Endothelial cell (in vitro differentiated cells): ENCODE measurements at regions not wholly inside any gene's neighbourhood (a gene's known extent, or its start where the extent isn't known, plus 50 kb on each side); places are given as distances from the start of the nearest gene placed in this dataset.

Experiments used
- DNase-seq: peaks from one replicate; pipeline ENCODE4 v3.0.0; 2021; ENCODE audit warnings: low spot score
- H3K27ac Mint-ChIP-seq: one replicate; pipeline ENCODE4 v1.8.0; 2021; ENCODE audit warnings: mixed read lengths, inconsistent platforms; ENCODE audit not compliant: unreplicated experiment
- H3K27me3 Mint-ChIP-seq: one replicate; pipeline ENCODE4 v1.8.0; 2021; ENCODE audit warnings: mild to moderate bottlenecking, moderate library complexity, mixed read lengths, inconsistent platforms; ENCODE audit not compliant: unreplicated experiment
- H3K36me3 Mint-ChIP-seq: one replicate; pipeline ENCODE4 v1.8.0; 2021; ENCODE audit warnings: mild to moderate bottlenecking, low read depth, mixed read lengths, inconsistent platforms; ENCODE audit not compliant: unreplicated experiment
- H3K4me1 Mint-ChIP-seq: one replicate; pipeline ENCODE4 v1.8.0; 2021; ENCODE audit warnings: mild to moderate bottlenecking, mixed read lengths, inconsistent platforms; ENCODE audit not compliant: unreplicated experiment
- H3K4me3 Mint-ChIP-seq: one replicate; pipeline ENCODE4 v1.8.0; 2021; ENCODE audit warnings: mild to moderate bottlenecking, mixed read lengths, inconsistent platforms; ENCODE audit not compliant: unreplicated experiment
- H3K9me3 Mint-ChIP-seq: one replicate; pipeline ENCODE4 v1.8.0; 2021; ENCODE audit warnings: mixed read lengths, inconsistent platforms; ENCODE audit not compliant: unreplicated experiment
- TF ChIP-seq, protein P1 (sequence below): fragments of 200-600 bp; sonication (generic); IDR thresholded peaks from one replicate; pipeline ENCODE4 v1.5.0; 2021; ENCODE audit warnings: antibody characterized with exemption; ENCODE audit not compliant: unreplicated experiment

DNA sequence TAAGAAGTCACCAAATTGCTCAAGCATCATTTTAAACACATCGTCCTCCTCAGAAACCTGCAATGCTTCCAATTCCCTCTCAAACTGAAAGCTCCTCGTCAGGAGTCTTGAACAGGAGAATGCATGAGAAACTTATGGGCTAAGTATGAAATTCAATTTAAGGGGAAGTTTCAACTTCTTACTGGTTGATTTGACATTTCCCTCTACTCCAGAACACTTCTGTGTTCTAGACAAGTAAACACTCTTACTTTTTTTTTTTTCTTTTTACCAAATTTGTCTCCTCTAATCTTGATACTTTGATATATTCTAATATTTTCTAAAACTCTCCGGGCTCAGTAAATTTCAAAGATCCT lies 181.7 kb downstream of the RSL24D1 start:
- TF ChIP-seq, protein P1, sequence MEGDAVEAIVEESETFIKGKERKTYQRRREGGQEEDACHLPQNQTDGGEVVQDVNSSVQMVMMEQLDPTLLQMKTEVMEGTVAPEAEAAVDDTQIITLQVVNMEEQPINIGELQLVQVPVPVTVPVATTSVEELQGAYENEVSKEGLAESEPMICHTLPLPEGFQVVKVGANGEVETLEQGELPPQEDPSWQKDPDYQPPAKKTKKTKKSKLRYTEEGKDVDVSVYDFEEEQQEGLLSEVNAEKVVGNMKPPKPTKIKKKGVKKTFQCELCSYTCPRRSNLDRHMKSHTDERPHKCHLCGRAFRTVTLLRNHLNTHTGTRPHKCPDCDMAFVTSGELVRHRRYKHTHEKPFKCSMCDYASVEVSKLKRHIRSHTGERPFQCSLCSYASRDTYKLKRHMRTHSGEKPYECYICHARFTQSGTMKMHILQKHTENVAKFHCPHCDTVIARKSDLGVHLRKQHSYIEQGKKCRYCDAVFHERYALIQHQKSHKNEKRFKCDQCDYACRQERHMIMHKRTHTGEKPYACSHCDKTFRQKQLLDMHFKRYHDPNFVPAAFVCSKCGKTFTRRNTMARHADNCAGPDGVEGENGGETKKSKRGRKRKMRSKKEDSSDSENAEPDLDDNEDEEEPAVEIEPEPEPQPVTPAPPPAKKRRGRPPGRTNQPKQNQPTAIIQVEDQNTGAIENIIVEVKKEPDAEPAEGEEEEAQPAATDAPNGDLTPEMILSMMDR, result no peak
- H3K36me3 Mint-ChIP-seq, result no peaks in the 10 kb centered on the region
- H3K4me1 Mint-ChIP-seq, result no peaks in the 10 kb centered on the region
- peaks cover 6% of the 10 kb centered on the region for H3K27me3 Mint-ChIP-seq
- no peak overlapping the region for H3K4me3 Mint-ChIP-seq
- no peak for DNase-seq
- no peaks in the 10 kb centered on the region for H3K9me3 Mint-ChIP-seq
- H3K27ac Mint-ChIP-seq, result no peak overlapping the region

DNA sequence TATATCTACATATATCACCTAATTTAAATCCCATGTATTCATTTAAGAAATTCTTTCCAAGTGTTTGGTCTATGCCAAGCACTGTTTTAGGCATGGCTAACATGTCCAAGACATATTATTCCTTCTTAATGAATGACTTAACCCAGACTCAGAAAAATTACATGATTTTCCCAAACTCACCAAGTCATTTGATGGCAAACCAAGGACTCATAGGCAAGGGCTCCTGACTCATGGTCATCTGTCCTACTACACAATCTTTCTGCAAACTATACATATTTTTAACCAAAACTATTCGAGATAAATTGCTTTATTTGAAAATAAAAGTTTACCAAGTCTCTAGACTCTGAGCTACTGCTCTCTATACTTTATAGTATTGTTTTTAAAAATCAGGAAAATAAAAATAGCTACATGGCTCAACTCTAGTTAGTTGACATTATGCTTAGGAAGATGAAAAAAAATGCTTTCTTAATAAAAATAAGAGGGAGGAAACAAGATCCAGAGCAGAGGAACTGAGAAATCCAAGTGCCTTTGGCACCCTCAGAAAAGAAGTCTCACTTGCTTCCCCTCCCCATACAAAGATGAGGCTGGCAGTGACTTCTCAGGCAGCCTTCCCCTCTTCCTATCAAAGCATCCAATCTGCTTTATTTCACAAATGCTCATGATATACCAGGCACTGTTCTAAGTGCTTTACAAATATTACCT lies 182.2 kb downstream of the RSL24D1 start:
- Mint-ChIP-seq H3K27ac (no peak overlapping the region), H3K9me3 (no peaks in the 10 kb centered on the region), H3K36me3 (no peaks in the 10 kb centered on the region), H3K4me1 (no peaks in the 10 kb centered on the region), H3K27me3 (peaks cover 4% of the 10 kb centered on the region), H3K4me3 (no peak overlapping the region)
- TF ChIP-seq, protein P1, result no peak
- DNase-seq, result no peak

DNA sequence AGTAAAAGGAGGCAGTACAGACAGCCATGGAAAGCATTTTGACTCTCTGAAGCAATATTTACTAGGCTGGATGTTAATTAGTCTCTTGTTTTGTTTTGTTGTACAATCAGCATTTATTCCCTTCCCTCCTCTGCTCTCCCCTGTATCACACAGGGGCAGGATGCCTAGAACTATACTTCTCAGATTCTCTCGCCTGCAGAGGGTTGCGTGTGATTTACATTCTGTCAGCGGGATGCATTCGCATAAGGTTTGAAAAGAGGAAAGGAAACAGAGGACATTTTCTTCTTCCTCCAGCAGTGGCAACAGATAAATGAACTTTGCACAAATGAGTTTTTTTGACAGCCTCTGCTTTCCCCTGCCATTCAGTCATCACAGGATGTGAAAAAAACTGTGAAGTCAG lies 188.3 kb downstream of the RSL24D1 start:
- Mint-ChIP-seq H3K27me3 (no peaks in the 10 kb centered on the region), H3K4me1 (no peaks in the 10 kb centered on the region), H3K27ac (no peak overlapping the region), H3K9me3 (peaks cover 9% of the 10 kb centered on the region), H3K36me3 (peaks cover 9% of the 10 kb centered on the region), H3K4me3 (no peak overlapping the region)
- TF ChIP-seq, protein P1, result no peak
- DNase-seq, result no peak

DNA sequence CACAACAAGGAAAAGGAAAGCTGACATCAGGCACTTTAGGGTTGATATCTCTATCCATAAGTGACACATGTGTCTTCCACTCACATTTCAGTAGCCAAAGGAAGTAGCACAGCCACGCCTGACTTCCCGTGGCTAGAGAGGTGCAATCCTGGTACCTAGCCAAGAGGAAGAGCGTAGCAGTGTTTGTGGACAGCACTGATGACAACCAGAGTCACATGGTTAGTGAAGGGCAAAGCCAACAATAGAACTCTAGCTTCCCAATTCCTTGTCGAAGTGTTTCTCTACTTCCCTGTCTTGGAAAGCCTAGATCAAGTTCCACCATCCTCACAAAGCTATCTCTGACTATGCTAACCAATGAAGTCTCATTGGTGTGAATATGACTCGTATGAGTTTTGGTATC lies 189.2 kb downstream of the RSL24D1 start:
- TF ChIP-seq, protein P1, result no peak
- Mint-ChIP-seq H3K4me1 (no peaks in the 10 kb centered on the region), H3K27me3 (no peaks in the 10 kb centered on the region), H3K4me3 (no peak overlapping the region), H3K9me3 (peaks cover 9% of the 10 kb centered on the region), H3K27ac (no peak overlapping the region), H3K36me3 (peaks cover 9% of the 10 kb centered on the region)
- no peak for DNase-seq

DNA sequence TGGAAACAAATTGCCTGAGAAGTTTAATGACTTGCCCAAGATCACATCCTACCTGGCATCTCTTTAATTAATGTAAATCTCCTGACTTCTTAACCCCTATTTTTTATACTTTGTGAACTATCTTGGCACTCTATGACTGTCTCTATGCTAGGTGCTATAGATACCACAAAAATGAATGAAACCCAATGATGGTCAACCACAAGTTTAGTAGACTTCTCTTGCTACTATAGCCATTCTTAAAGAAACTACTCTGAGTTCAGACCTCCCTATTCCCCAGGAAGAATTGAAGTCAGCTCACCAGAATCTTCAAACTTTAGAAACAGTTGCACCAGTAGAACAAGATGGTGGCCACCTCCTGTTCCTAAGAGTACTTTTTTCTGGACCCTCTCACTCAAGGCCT lies 191.1 kb downstream of the RSL24D1 start:
- H3K9me3 Mint-ChIP-seq, result peaks cover 9% of the 10 kb centered on the region

More for the DNA sequence above, 191.1 kb downstream of the RSL24D1 start:
- no peak for DNase-seq
- H3K36me3 Mint-ChIP-seq, result peaks cover 9% of the 10 kb centered on the region
- no peak overlapping the region for H3K27ac Mint-ChIP-seq
- TF ChIP-seq, protein P1, result no peak
- no peaks in the 10 kb centered on the region for H3K27me3 Mint-ChIP-seq
- H3K4me1 Mint-ChIP-seq, result no peaks in the 10 kb centered on the region
- no peak overlapping the region for H3K4me3 Mint-ChIP-seq
